ENCODE measurements at regions not wholly inside any gene's neighbourhood (a gene's known extent, or its start where the extent isn't known, plus 50 kb on each side); places are given as distances from the start of the nearest gene placed in this dataset.

GRCh38 chrX:69374569-69374968, 129.6 kb upstream of the NALF2 start:
- Histone ChIP-seq H3F3A (ENCODE audit: control insufficient read depth, insufficient read depth) (no peaks in the 10 kb centered on the region), H3K36me3 (ENCODE audit: control insufficient read depth, low read length) (no peaks in the 10 kb centered on the region), H3K27ac (ENCODE audit: low read depth, low read length) (no peak overlapping the region), H3K79me2 (ENCODE audit: control insufficient read depth, low read length) (no peaks in the 10 kb centered on the region), H3K9me2 (replicated peaks; ENCODE audit: control insufficient read depth, low read length) (no peaks in the 10 kb centered on the region), H3K4me3 (ENCODE audit: low read length) (no peak overlapping the region), H3K9me3 (ENCODE audit: control insufficient read depth, insufficient read depth, low read length) (no peaks in the 10 kb centered on the region), H3K27me3 (ENCODE audit: control insufficient read depth, low read length) (no peaks in the 10 kb centered on the region), H3K4me1 (ENCODE audit: control insufficient read depth, low read length) (no peaks in the 10 kb centered on the region), H4K20me1 (ENCODE audit: control insufficient read depth, insufficient read depth, low read depth, low read length) (no peaks in the 10 kb centered on the region), H3K4me2 (ENCODE audit: low read length) (no peak overlapping the region)
- TF ChIP-seq EZH2phosphoT487 (IDR thresholded peaks at IDR 0.05; ENCODE audit: borderline replicate concordance, low read length) (no peak), CTCF (IDR thresholded peaks at IDR 0.05; ENCODE audit: low read depth, low read length, poor library complexity, severe bottlenecking) (no peak)

GRCh38 chrX:69372435-69372834, 131.7 kb upstream of the NALF2 start:
- H3K9me2 ChIP-seq (replicated peaks; ENCODE audit: control insufficient read depth, low read length): no peaks in the 10 kb centered on the region
- H3F3A ChIP-seq (ENCODE audit: control insufficient read depth, insufficient read depth): no peaks in the 10 kb centered on the region
- no peak overlapping the region for H3K4me3 ChIP-seq (ENCODE audit: low read length)
- no peak overlapping the region for H3K27ac ChIP-seq (ENCODE audit: low read depth, low read length)
- H3K9me3 ChIP-seq (ENCODE audit: control insufficient read depth, insufficient read depth, low read length): no peaks in the 10 kb centered on the region
- H3K4me1 ChIP-seq (ENCODE audit: control insufficient read depth, low read length): no peaks in the 10 kb centered on the region
- no peaks in the 10 kb centered on the region for H3K79me2 ChIP-seq (ENCODE audit: control insufficient read depth, low read length)
- TF ChIP-seq CTCF (IDR thresholded peaks at IDR 0.05; ENCODE audit: low read depth, low read length, poor library complexity, severe bottlenecking) (no peak), EZH2phosphoT487 (IDR thresholded peaks at IDR 0.05; ENCODE audit: borderline replicate concordance, low read length) (no peak)
- no peak overlapping the region for H3K4me2 ChIP-seq (ENCODE audit: low read length)
- H4K20me1 ChIP-seq (ENCODE audit: control insufficient read depth, insufficient read depth, low read depth, low read length): no peaks in the 10 kb centered on the region
- no peaks in the 10 kb centered on the region for H3K36me3 ChIP-seq (ENCODE audit: control insufficient read depth, low read length)
- H3K27me3 ChIP-seq (ENCODE audit: control insufficient read depth, low read length): no peaks in the 10 kb centered on the region

- Histone ChIP-seq H4K20me1 (ENCODE audit: control insufficient read depth, insufficient read depth, low read depth, low read length) (no peaks in the 10 kb centered on the region), H3K36me3 (ENCODE audit: control insufficient read depth, low read length) (no peaks in the 10 kb centered on the region), H3F3A (ENCODE audit: control insufficient read depth, insufficient read depth) (no peaks in the 10 kb centered on the region), H3K9me2 (replicated peaks; ENCODE audit: control insufficient read depth, low read length) (no peaks in the 10 kb centered on the region), H3K4me2 (ENCODE audit: low read length) (no peak overlapping the region), H3K27me3 (ENCODE audit: control insufficient read depth, low read length) (no peaks in the 10 kb centered on the region), H3K4me3 (ENCODE audit: low read length) (no peak overlapping the region), H3K79me2 (ENCODE audit: control insufficient read depth, low read length) (no peaks in the 10 kb centered on the region), H3K4me1 (ENCODE audit: control insufficient read depth, low read length) (no peaks in the 10 kb centered on the region), H3K9me3 (ENCODE audit: control insufficient read depth, insufficient read depth, low read length) (no peaks in the 10 kb centered on the region), H3K27ac (ENCODE audit: low read depth, low read length) (no peak overlapping the region)
- TF ChIP-seq CTCF (IDR thresholded peaks at IDR 0.05; ENCODE audit: low read depth, low read length, poor library complexity, severe bottlenecking): no peak
These were observed 133.0 kb upstream of the NALF2 start for GRCh38 chrX:69371159-69371558.

- Histone ChIP-seq H3K9me3 (ENCODE audit: control insufficient read depth, insufficient read depth, low read length) (no peaks in the 10 kb centered on the region), H3K4me3 (ENCODE audit: low read length) (no peak overlapping the region), H3K27ac (ENCODE audit: low read depth, low read length) (no peak overlapping the region), H3K4me2 (ENCODE audit: low read length) (no peak overlapping the region), H3K36me3 (ENCODE audit: control insufficient read depth, low read length) (no peaks in the 10 kb centered on the region), H3K9me2 (replicated peaks; ENCODE audit: control insufficient read depth, low read length) (no peaks in the 10 kb centered on the region), H3F3A (ENCODE audit: control insufficient read depth, insufficient read depth) (no peaks in the 10 kb centered on the region), H3K27me3 (ENCODE audit: control insufficient read depth, low read length) (no peaks in the 10 kb centered on the region), H4K20me1 (ENCODE audit: control insufficient read depth, insufficient read depth, low read depth, low read length) (no peaks in the 10 kb centered on the region), H3K79me2 (ENCODE audit: control insufficient read depth, low read length) (no peaks in the 10 kb centered on the region), H3K4me1 (ENCODE audit: control insufficient read depth, low read length) (no peaks in the 10 kb centered on the region)
- no peak for TF ChIP-seq CTCF (IDR thresholded peaks at IDR 0.05; ENCODE audit: low read depth, low read length, poor library complexity, severe bottlenecking)
- no peak for TF ChIP-seq EZH2phosphoT487 (IDR thresholded peaks at IDR 0.05; ENCODE audit: borderline replicate concordance, low read length)
These were observed 134.1 kb upstream of the NALF2 start for GRCh38 chrX:69369999-69370398.

All from DOHH2 (cell line).